Astrocyte (in vitro differentiated cells and primary cell): ENCODE measurements at regions not wholly inside any gene's neighbourhood (a gene's known extent, or its start where the extent isn't known, plus 50 kb on each side); places are given as distances from the start of the nearest gene placed in this dataset.

Source experiments
- DNase-seq: peaks from one replicate; pipeline ENCODE4 v3.0.0-alpha.2; 2010; ENCODE audit warnings: low read depth
- FAIRE-seq: peaks from 2 replicates; lab custom pipeline; 2011; peaks lifted over from hg19 to GRCh38; lab: Jason Lieb, UNC
- H2AFZ ChIP-seq: 2 replicates; pipeline ENCODE4 v1.6.0; 2012; ENCODE audit warnings: low read depth, low read length, inconsistent platforms
- H3K27ac ChIP-seq: 2 replicates; pipeline ENCODE4 v1.5.1; 2011; ENCODE audit warnings: low read depth, low read length, inconsistent platforms
- H3K27me3 ChIP-seq: 2 replicates; pipeline ENCODE4 v1.6.0; 2011; ENCODE audit warnings: low read length, inconsistent platforms; ENCODE audit not compliant: insufficient read depth
- H3K36me3 ChIP-seq: 2 replicates; pipeline ENCODE4 v1.5.1; 2011; ENCODE audit warnings: low read length, inconsistent platforms; ENCODE audit not compliant: insufficient read depth
- H3K4me1 ChIP-seq: 2 replicates; pipeline ENCODE4 v1.5.1; 2011; ENCODE audit warnings: low read length, inconsistent platforms; ENCODE audit not compliant: insufficient read depth
- H3K4me2 ChIP-seq: 2 replicates; pipeline ENCODE4 v1.6.0; 2012; ENCODE audit warnings: low read length, inconsistent platforms
- H3K4me3 ChIP-seq: 2 replicates; pipeline ENCODE4 v1.5.1; 2011; ENCODE audit warnings: low read depth, mild to moderate bottlenecking, low read length, inconsistent platforms; ENCODE audit not compliant: insufficient read depth
- H3K79me2 ChIP-seq: 2 replicates; pipeline ENCODE4 v1.6.0; 2012; ENCODE audit warnings: mild to moderate bottlenecking, low read length, inconsistent platforms; ENCODE audit not compliant: insufficient read depth
- H3K9ac ChIP-seq: 2 replicates; pipeline ENCODE4 v1.6.0; 2012; ENCODE audit warnings: mild to moderate bottlenecking, low read length, inconsistent platforms
- H3K9me3 ChIP-seq: 2 replicates; pipeline ENCODE4 v1.5.1; 2012; ENCODE audit warnings: low read depth, mild to moderate bottlenecking, low read length, inconsistent platforms; ENCODE audit not compliant: insufficient read depth
- H4K20me1 ChIP-seq: 2 replicates; pipeline ENCODE4 v1.6.0; 2012; ENCODE audit warnings: low read length, inconsistent platforms; ENCODE audit not compliant: insufficient read depth
- H3K27ac Mint-ChIP-seq: one replicate; pipeline ENCODE4 v1.8.0; 2021; ENCODE audit warnings: mild to moderate bottlenecking, mixed read lengths; ENCODE audit not compliant: unreplicated experiment
- H3K27me3 Mint-ChIP-seq: one replicate; pipeline ENCODE4 v1.8.0; 2021; ENCODE audit warnings: low read depth, mixed read lengths; ENCODE audit not compliant: unreplicated experiment
- H3K36me3 Mint-ChIP-seq: one replicate; pipeline ENCODE4 v1.8.0; 2021; ENCODE audit warnings: low read depth, mixed read lengths; ENCODE audit not compliant: unreplicated experiment
- H3K4me1 Mint-ChIP-seq: one replicate; pipeline ENCODE4 v1.8.0; 2021; ENCODE audit warnings: low read depth, mixed read lengths; ENCODE audit not compliant: unreplicated experiment
- H3K4me3 Mint-ChIP-seq: one replicate; pipeline ENCODE4 v1.8.0; 2021; ENCODE audit warnings: mild to moderate bottlenecking, moderate library complexity, mixed read lengths; ENCODE audit not compliant: unreplicated experiment
- H3K9me3 Mint-ChIP-seq: one replicate; pipeline ENCODE4 v1.8.0; 2021; ENCODE audit warnings: mild to moderate bottlenecking, mixed read lengths; ENCODE audit not compliant: unreplicated experiment
- EZH2 ChIP-seq: IDR thresholded peaks from 2 replicates; pipeline ENCODE4 v1.6.1; 2012; ENCODE audit warnings: mild to moderate bottlenecking, low read length, inconsistent platforms; ENCODE audit not compliant: insufficient read depth
- TF ChIP-seq, protein P1 (sequence below): IDR thresholded peaks from 2 replicates; pipeline ENCODE4 v1.5.1; 2011; ENCODE audit warnings: low read depth, mild to moderate bottlenecking, inconsistent platforms, low read length, moderate library complexity; ENCODE audit not compliant: insufficient read depth

DNA sequence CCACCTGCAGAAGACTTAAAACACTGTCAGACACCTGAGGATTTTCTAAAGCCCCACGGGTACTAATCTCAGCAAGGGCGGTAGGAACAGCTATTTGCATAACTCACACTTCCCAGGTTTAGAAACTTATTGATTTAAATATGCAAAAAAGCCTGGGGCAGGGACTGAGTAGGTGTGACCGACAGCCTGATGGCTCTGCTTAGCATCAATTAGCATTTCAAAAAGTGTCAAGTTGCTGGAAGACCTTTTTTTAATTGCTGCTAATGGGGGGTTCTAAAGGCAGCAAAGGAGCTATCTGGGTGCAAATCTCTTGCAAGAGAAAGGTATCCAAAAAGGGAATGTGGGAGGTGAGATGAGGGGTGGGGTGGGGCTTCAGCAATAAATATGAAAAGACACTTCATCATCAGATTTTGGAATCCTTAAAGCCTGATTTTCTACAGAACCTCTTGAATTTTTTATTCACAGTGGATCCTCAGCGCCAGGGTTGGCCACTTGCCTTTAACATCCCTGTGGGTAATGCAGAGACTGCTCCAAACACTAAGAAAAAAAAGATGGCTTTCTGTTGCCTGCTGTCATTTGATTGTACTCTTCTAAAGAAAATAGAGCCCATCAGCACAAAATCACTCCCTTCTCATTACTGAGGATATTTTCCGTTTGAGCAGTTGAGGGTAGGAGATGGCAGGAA, 121.1 kb upstream of the RMP24 start:
- no peak for TF ChIP-seq EZH2
- TF ChIP-seq, protein P1, sequence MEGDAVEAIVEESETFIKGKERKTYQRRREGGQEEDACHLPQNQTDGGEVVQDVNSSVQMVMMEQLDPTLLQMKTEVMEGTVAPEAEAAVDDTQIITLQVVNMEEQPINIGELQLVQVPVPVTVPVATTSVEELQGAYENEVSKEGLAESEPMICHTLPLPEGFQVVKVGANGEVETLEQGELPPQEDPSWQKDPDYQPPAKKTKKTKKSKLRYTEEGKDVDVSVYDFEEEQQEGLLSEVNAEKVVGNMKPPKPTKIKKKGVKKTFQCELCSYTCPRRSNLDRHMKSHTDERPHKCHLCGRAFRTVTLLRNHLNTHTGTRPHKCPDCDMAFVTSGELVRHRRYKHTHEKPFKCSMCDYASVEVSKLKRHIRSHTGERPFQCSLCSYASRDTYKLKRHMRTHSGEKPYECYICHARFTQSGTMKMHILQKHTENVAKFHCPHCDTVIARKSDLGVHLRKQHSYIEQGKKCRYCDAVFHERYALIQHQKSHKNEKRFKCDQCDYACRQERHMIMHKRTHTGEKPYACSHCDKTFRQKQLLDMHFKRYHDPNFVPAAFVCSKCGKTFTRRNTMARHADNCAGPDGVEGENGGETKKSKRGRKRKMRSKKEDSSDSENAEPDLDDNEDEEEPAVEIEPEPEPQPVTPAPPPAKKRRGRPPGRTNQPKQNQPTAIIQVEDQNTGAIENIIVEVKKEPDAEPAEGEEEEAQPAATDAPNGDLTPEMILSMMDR: no peak
- Mint-ChIP-seq H3K4me1 (peaks cover 12% of the 10 kb centered on the region), H3K36me3 (peaks cover 3% of the 10 kb centered on the region)

DNA sequence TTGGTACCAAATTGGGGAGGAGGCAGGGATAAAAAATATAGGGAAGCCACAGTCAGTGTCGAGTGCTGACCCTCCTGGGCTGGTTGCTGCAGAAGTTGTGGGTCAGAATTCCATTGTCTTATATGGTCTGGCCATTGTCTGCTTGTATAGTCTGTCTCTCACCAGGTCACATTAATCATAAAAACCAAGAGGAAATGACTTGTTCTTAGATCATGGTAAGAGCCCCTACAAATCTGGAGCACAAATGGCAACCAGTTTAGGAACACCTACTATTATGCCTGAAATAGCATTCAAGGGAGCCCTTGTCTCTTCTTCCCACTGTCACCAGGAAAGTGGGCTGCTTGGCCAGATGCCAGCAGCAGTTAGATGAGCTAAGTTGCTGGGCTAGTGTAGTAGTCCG, 119.7 kb upstream of the RMP24 start:
- no peak overlapping the region for H3K27ac ChIP-seq
- H3K4me1 ChIP-seq: peaks cover 2% of the 10 kb centered on the region
- H3K27ac Mint-ChIP-seq: peak overlapping the region; percentile 60
- TF ChIP-seq, protein P1: no peak
- no peak for TF ChIP-seq EZH2
- peaks cover 12% of the 10 kb centered on the region for H3K4me1 Mint-ChIP-seq
- H3K79me2 ChIP-seq: no peaks in the 10 kb centered on the region
- H3K36me3 Mint-ChIP-seq: peaks cover 3% of the 10 kb centered on the region
- H3K27me3 Mint-ChIP-seq: no peaks in the 10 kb centered on the region
- H3K4me3 ChIP-seq: no peak overlapping the region
- DNase-seq (peak; percentile 14), FAIRE-seq (no peak)
- peak overlapping the region; percentile 28 for H3K4me2 ChIP-seq
- H2AFZ ChIP-seq: no peak overlapping the region
- H3K9ac ChIP-seq: no peak overlapping the region
- no peak overlapping the region for H3K4me3 Mint-ChIP-seq
- peaks cover 7% of the 10 kb centered on the region for H3K9me3 Mint-ChIP-seq
- H3K27me3 ChIP-seq: no peaks in the 10 kb centered on the region
- no peaks in the 10 kb centered on the region for H3K9me3 ChIP-seq
- H3K36me3 ChIP-seq: no peaks in the 10 kb centered on the region
- H4K20me1 ChIP-seq: no peaks in the 10 kb centered on the region

More for the DNA sequence above, 121.1 kb upstream of the RMP24 start:
- DNase-seq: no peak
- Histone ChIP-seq H4K20me1 (no peaks in the 10 kb centered on the region), H2AFZ (no peak overlapping the region), H3K27me3 (no peaks in the 10 kb centered on the region), H3K9ac (no peak overlapping the region), H3K4me1 (peaks cover 2% of the 10 kb centered on the region), H3K9me3 (no peaks in the 10 kb centered on the region), H3K27ac (no peak overlapping the region), H3K36me3 (no peaks in the 10 kb centered on the region), H3K4me2 (no peak overlapping the region), H3K4me3 (no peak overlapping the region), H3K79me2 (no peaks in the 10 kb centered on the region)
- no peaks in the 10 kb centered on the region for H3K27me3 Mint-ChIP-seq
- no peak overlapping the region for H3K4me3 Mint-ChIP-seq
- H3K27ac Mint-ChIP-seq: no peak overlapping the region
- peaks cover 3% of the 10 kb centered on the region for H3K9me3 Mint-ChIP-seq
- FAIRE-seq: no peak

DNA sequence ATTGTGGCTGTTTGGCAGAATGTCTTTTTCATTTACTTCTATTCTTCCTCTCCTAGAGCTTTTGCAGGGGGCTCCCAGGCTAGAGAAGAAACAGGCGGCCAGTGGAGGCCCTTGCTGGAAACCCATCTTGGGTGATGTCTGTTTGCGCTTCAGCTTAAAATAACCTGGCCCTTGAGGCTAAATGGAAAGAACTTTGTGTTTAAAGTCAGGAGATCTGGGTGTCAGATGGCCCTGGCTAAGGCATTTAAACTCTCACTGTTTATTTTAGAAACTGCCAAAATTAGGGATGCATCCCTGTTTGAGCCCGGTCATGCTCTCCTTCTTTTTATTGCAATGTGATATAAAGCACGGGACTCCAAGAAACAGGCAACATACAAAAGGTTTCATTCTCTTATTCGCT, 118.4 kb upstream of the RMP24 start:
- no peak for FAIRE-seq
- Histone ChIP-seq H3K4me3 (no peak overlapping the region), H3K4me2 (no peak overlapping the region), H4K20me1 (no peaks in the 10 kb centered on the region), H3K27ac (no peak overlapping the region), H3K36me3 (no peaks in the 10 kb centered on the region), H3K9me3 (no peaks in the 10 kb centered on the region), H3K9ac (no peak overlapping the region), H3K4me1 (peaks cover 2% of the 10 kb centered on the region), H3K27me3 (no peaks in the 10 kb centered on the region), H2AFZ (no peak overlapping the region), H3K79me2 (no peaks in the 10 kb centered on the region)
- Mint-ChIP-seq H3K36me3 (peaks cover 3% of the 10 kb centered on the region), H3K27ac (no peak overlapping the region), H3K4me3 (no peak overlapping the region), H3K9me3 (peaks cover 10% of the 10 kb centered on the region), H3K27me3 (peaks cover 2% of the 10 kb centered on the region), H3K4me1 (peaks cover 12% of the 10 kb centered on the region)
- TF ChIP-seq, protein P1: no peak
- TF ChIP-seq EZH2: no peak
- no peak for DNase-seq
